SK-N-SH (cell line): ENCODE measurements at regions not wholly inside any gene's neighbourhood (a gene's known extent, or its start where the extent isn't known, plus 50 kb on each side); places are given as distances from the start of the nearest gene placed in this dataset.
A peak's percentile ranks its signal among the peaks of the same experiment; 100 is the strongest.

Experiments used
- CTCF ChIA-PET: fragments of 300-600, 350-600 bp; formaldehyde crosslinking; extraction: SDS; loops from one replicate; lab custom pipeline; 2021; lab: Yijun Ruan, JAX
- POLR2A ChIA-PET: fragments of 350-600 bp; sonication (Branson Sonifier 250); formaldehyde crosslinking; extraction: SDS; loops from one replicate; lab custom pipeline; 2020; ENCODE audit warnings: antibody characterized with exemption, inconsistent platforms; lab: Yijun Ruan, JAX
- DNase-seq: peaks from one replicate; pipeline ENCODE4 v3.0.0; 2012
- H2AFZ ChIP-seq: fragments of 200-600 bp; sonication (generic); 2 replicates; pipeline ENCODE4 v1.8.1; 2016; ENCODE audit warnings: antibody characterized with exemption, mild to moderate bottlenecking, low read depth
- H3F3A ChIP-seq: fragments of 200-600 bp; sonication (generic); replicated peaks from 2 replicates; pipeline ENCODE3; 2016; ENCODE audit warnings: antibody characterized with exemption, mild to moderate bottlenecking; ENCODE audit not compliant: insufficient read depth
- H3K27ac ChIP-seq, 2 experiments: fragments of 200-500 bp in 1 of 2; fragments of 200-600 bp in 1 of 2; sonication (Bioruptor generic) in 1 of 2; sonication (generic), shearing (Covaris generic) in 1 of 2; 2 replicates each; pipeline versions ENCODE4 v1.5.1 to v1.6.1; 2014 to 2016; ENCODE audit warnings: low read depth in 2 of 2, inconsistent platforms in 1 of 2, low read length in 1 of 2, mild to moderate bottlenecking in 1 of 2, mixed read lengths in 1 of 2
- H3K27me3 ChIP-seq: fragments of 200-600 bp; sonication (generic), shearing (Covaris generic); 2 replicates; pipeline ENCODE4 v1.6.1; 2016; ENCODE audit warnings: mixed run types; ENCODE audit not compliant: insufficient read depth
- H3K36me3 ChIP-seq, 2 experiments: fragments of 200-500 bp in 1 of 2; fragments of 200-600 bp in 1 of 2; sonication (Bioruptor generic) in 1 of 2; sonication (generic) in 1 of 2; replicated peaks in 1 of 2; 2 replicates each; pipeline versions ENCODE3 to v1.5.1; 2014 to 2016; ENCODE audit warnings: low read length in 1 of 2, mild to moderate bottlenecking in 1 of 2; ENCODE audit not compliant: insufficient read depth in 2 of 2, control insufficient read depth in 1 of 2
- H3K4me1 ChIP-seq, 2 experiments: fragments of 200-500 bp in 1 of 2; fragments of 200-600 bp in 1 of 2; sonication (Bioruptor generic) in 1 of 2; sonication (generic), shearing (Covaris generic) in 1 of 2; 2 replicates each; pipeline versions ENCODE4 v1.5.1 to v1.6.1; 2014 to 2016; ENCODE audit warnings: low read depth in 1 of 2, low read length in 1 of 2, mixed run types in 1 of 2; ENCODE audit not compliant: insufficient read depth in 2 of 2, control insufficient read depth in 1 of 2
- H3K4me2 ChIP-seq: fragments of 200-600 bp; sonication (generic), shearing (Covaris generic); 2 replicates; pipeline ENCODE4 v1.6.1; 2017; ENCODE audit warnings: mixed run types
- H3K4me3 ChIP-seq, 2 experiments: fragments of 200-500 bp in 1 of 2; fragments of 200-600 bp in 1 of 2; sonication (Bioruptor generic) in 1 of 2; sonication (generic), shearing (Covaris generic) in 1 of 2; 2 replicates each; pipeline versions ENCODE4 v1.5.1 to v1.8.1; 2014 to 2016; ENCODE audit warnings: low read depth in 2 of 2, inconsistent platforms in 1 of 2, low read length in 1 of 2, mild to moderate bottlenecking in 1 of 2, mixed read lengths in 1 of 2, moderate library complexity in 1 of 2
- H3K79me2 ChIP-seq: fragments of 200-600 bp; sonication (generic); 2 replicates; pipeline ENCODE4 v1.8.1; 2017; ENCODE audit warnings: mild to moderate bottlenecking; ENCODE audit not compliant: insufficient read depth
- H3K9ac ChIP-seq: fragments of 200-600 bp; sonication (generic); 2 replicates; pipeline ENCODE4 v1.6.1; 2017; ENCODE audit warnings: mixed run types
- H3K9me2 ChIP-seq: fragments of 200-600 bp; sonication (generic); 2 replicates; pipeline ENCODE4 v1.6.1; 2017; ENCODE audit warnings: mixed run types
- H3K9me3 ChIP-seq: fragments of 200-600 bp; sonication (generic); 2 replicates; pipeline ENCODE4 v1.6.1; 2017; ENCODE audit warnings: mixed run types, mild to moderate bottlenecking, moderate library complexity
- H4K20me1 ChIP-seq: fragments of 200-600 bp; sonication (generic); 2 replicates; pipeline ENCODE4 v1.6.1; 2017; ENCODE audit warnings: mild to moderate bottlenecking, mixed run types; ENCODE audit not compliant: insufficient read depth
- CHD2 ChIP-seq: fragments of 150-350 bp; IDR thresholded peaks from 2 replicates; pipeline ENCODE4 v1.6.1; 2018; ENCODE audit warnings: low read length; ENCODE audit not compliant: partially characterized antibody
- ELF1 ChIP-seq: IDR thresholded peaks from 2 replicates; pipeline ENCODE4 v1.4.0; 2012
- EP300 ChIP-seq, 2 experiments: IDR thresholded peaks; 2 replicates each; pipeline versions ENCODE4 v1.4.0 to v1.6.1; 2012; ENCODE audit warnings: borderline replicate concordance in 1 of 2, low read depth in 1 of 2, low read length in 1 of 2
- FOSL2 ChIP-seq: IDR thresholded peaks from 2 replicates; pipeline ENCODE4 v1.4.0; 2012; ENCODE audit warnings: low read depth, mild to moderate bottlenecking, moderate library complexity, borderline replicate concordance
- JUND ChIP-seq: IDR thresholded peaks from 2 replicates; pipeline ENCODE4 v1.4.0; 2012
- MEF2A ChIP-seq: IDR thresholded peaks from 2 replicates; pipeline ENCODE4 v1.4.0; 2012; ENCODE audit warnings: low read depth, borderline replicate concordance
- MXI1 ChIP-seq: IDR thresholded peaks from 2 replicates; pipeline ENCODE4 v1.6.1; 2012; ENCODE audit warnings: mild to moderate bottlenecking, low read depth, low read length, improper control_type of control experiment
- NFIC ChIP-seq: IDR thresholded peaks from 2 replicates; pipeline ENCODE4 v1.4.0; 2012; ENCODE audit warnings: borderline replicate concordance
- POLR2AphosphoS5 ChIP-seq: IDR thresholded peaks from 2 replicates; pipeline ENCODE4 v1.6.1; 2012; ENCODE audit warnings: low read depth, low read length
- RAD21 ChIP-seq: IDR thresholded peaks from 2 replicates; pipeline ENCODE4 v1.6.1; 2012; ENCODE audit warnings: mild to moderate bottlenecking, low read length
- RCOR1 ChIP-seq: fragments of 150-350 bp; IDR thresholded peaks from 2 replicates; pipeline ENCODE4 v1.6.1; 2017; ENCODE audit warnings: antibody characterized with exemption, low read length
- RFX5 ChIP-seq: IDR thresholded peaks from 2 replicates; pipeline ENCODE4 v1.6.1; 2012; ENCODE audit warnings: mild to moderate bottlenecking, improper control_type of control experiment, low read length
- SIN3A ChIP-seq: IDR thresholded peaks from 2 replicates; pipeline ENCODE4 v1.6.1; 2012; ENCODE audit warnings: low read depth, mild to moderate bottlenecking, low read length, moderate library complexity, borderline replicate concordance
- SMC3 ChIP-seq: IDR thresholded peaks from 2 replicates; pipeline ENCODE4 v1.6.1; 2012; ENCODE audit warnings: low read depth, low read length, improper control_type of control experiment
- TAF1 ChIP-seq: IDR thresholded peaks from 2 replicates; pipeline ENCODE4 v1.6.1; 2012; ENCODE audit warnings: low read depth, mild to moderate bottlenecking, low read length, moderate library complexity, borderline replicate concordance
- TEAD4 ChIP-seq: IDR thresholded peaks from 2 replicates; pipeline ENCODE4 v1.4.0; 2012; ENCODE audit warnings: mild to moderate bottlenecking, borderline replicate concordance; ENCODE audit not compliant: insufficient read depth
- WGBS: methylation state at CpG from one replicate; pipeline ENCODE4 v1.1.6; 2017; ENCODE audit warnings: low lambda C conversion rate; 5-methylcytosine and 5-hydroxymethylcytosine counted together
- TF ChIP-seq, protein P1 (sequence below): IDR thresholded peaks from 2 replicates; pipeline ENCODE4 v1.4.0; 2012; ENCODE audit warnings: low read depth
- TF ChIP-seq, protein P2 (sequence below): fragments of 150-350 bp; IDR thresholded peaks from 2 replicates; pipeline ENCODE4 v1.6.1; 2016; ENCODE audit warnings: mild to moderate bottlenecking, low read depth, low read length
- TF ChIP-seq, protein P3 (sequence below): fragments of 200-600 bp; sonication (generic); IDR thresholded peaks from 2 replicates; pipeline ENCODE4 v1.6.1; 2017; ENCODE audit warnings: antibody characterized with exemption, mild to moderate bottlenecking, moderate library complexity
- TF ChIP-seq, protein P4 (sequence below): IDR thresholded peaks from 2 replicates; pipeline ENCODE4 v1.4.0; 2012; ENCODE audit warnings: low read depth, borderline replicate concordance

DNA sequence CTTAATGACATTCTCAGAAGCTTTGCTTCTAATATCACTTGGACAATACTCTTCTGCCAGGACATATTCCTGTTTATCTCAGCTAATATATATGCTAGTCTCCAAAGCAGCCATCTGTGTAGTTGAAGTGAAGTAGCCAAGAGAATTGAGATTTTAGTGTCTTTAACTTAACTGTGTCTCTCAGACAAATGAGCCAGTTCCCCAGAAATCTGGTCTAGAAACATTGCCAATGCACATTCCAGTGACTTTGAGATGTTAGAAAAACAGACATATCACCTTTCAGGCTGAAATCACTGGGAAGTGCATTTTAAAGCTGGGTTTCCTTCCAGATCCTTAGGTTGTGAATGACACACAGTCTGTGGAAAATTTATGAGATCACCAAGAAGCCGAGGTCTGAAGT lies 114.6 kb downstream of the MTX3 start:
- H3K4me3 ChIP-seq = no peak overlapping the region
- no peaks in the 10 kb centered on the region for H3K36me3 ChIP-seq
- no peaks in the 10 kb centered on the region for H3F3A ChIP-seq
- no peak overlapping the region for H3K27ac ChIP-seq
- H3K27me3 ChIP-seq = no peaks in the 10 kb centered on the region
- no peak overlapping the region for H3K9ac ChIP-seq
- H3K79me2 ChIP-seq = no peaks in the 10 kb centered on the region
- no peaks in the 10 kb centered on the region for H3K9me3 ChIP-seq
- TF ChIP-seq RAD21 (no peak), MEF2A (no peak), RFX5 (no peak), SIN3A (no peak)
- TF ChIP-seq, protein P1, sequence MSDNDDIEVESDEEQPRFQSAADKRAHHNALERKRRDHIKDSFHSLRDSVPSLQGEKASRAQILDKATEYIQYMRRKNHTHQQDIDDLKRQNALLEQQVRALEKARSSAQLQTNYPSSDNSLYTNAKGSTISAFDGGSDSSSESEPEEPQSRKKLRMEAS = no peak
- peaks cover 0 to 2% of the 10 kb centered on the region in 2 experiments; a peak in 2 of 4 replicates for H3K4me1 ChIP-seq
- 0 out of 2 replicates have a peak overlapping the region, but pooled peaks have one; percentile 41 for H2AFZ ChIP-seq
- no peak for DNase-seq
- no peaks in the 10 kb centered on the region for H4K20me1 ChIP-seq
- no peaks in the 10 kb centered on the region for H3K9me2 ChIP-seq
- H3K4me2 ChIP-seq = no peak overlapping the region
- 44% methylated on average over 1 of the region's 1 CpG for WGBS
- POLR2A ChIA-PET = no interaction called here
- CTCF ChIA-PET = interaction anchor here (0.8 kb wide), 1 partner anchor 18 kb away, joined by 3 read pairs; no protein-coding TSS in a partner anchor

DNA sequence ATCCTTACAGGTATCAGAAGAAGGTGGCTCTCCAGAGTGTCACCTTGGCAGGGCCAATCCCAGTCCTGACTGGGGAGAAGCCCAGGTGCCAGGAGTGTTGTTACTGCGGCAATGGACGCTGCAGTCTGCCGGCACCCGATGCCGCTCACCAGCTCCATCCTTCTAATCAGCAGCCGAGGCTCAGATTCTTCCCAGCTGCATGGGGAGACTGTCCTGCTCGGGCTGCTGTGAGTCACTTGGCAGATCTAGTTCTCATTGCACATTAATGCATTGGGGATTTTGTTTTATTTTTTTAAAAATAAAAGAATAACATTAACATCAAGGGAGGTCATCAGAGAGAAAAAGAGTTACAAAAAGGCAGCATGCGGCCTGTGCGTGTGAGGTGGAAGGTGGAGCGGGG lies 115.8 kb downstream of the MTX3 start:
- H2AFZ ChIP-seq = no peak overlapping the region
- ChIA-PET POLR2A (no interaction called here), CTCF (no interaction called here)
- 75% methylated on average over 10 of the region's 10 CpGs for WGBS
- no peak overlapping the region for H3K9ac ChIP-seq
- H3K27ac ChIP-seq = no peak overlapping the region
- no peaks in the 10 kb centered on the region for H3K79me2 ChIP-seq
- no peaks in the 10 kb centered on the region for H3K9me2 ChIP-seq
- no peak for TF ChIP-seq SIN3A
- no peak for TF ChIP-seq JUND
- no peak for TF ChIP-seq MXI1
- no peak for TF ChIP-seq CHD2
- TF ChIP-seq ELF1 = no peak
- TF ChIP-seq, protein P2, sequence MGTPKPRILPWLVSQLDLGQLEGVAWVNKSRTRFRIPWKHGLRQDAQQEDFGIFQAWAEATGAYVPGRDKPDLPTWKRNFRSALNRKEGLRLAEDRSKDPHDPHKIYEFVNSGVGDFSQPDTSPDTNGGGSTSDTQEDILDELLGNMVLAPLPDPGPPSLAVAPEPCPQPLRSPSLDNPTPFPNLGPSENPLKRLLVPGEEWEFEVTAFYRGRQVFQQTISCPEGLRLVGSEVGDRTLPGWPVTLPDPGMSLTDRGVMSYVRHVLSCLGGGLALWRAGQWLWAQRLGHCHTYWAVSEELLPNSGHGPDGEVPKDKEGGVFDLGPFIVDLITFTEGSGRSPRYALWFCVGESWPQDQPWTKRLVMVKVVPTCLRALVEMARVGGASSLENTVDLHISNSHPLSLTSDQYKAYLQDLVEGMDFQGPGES = no peak
- no peaks in the 10 kb centered on the region for H3F3A ChIP-seq
- H4K20me1 ChIP-seq = no peaks in the 10 kb centered on the region
- H3K4me2 ChIP-seq = no peak overlapping the region
- no peak for DNase-seq
- no peaks in the 10 kb centered on the region for H3K36me3 ChIP-seq
- no peak overlapping the region for H3K4me3 ChIP-seq
- no peaks in the 10 kb centered on the region for H3K27me3 ChIP-seq
- peaks cover 0 to 2% of the 10 kb centered on the region in 2 experiments; a peak in 2 of 4 replicates for H3K4me1 ChIP-seq
- no peaks in the 10 kb centered on the region for H3K9me3 ChIP-seq

DNA sequence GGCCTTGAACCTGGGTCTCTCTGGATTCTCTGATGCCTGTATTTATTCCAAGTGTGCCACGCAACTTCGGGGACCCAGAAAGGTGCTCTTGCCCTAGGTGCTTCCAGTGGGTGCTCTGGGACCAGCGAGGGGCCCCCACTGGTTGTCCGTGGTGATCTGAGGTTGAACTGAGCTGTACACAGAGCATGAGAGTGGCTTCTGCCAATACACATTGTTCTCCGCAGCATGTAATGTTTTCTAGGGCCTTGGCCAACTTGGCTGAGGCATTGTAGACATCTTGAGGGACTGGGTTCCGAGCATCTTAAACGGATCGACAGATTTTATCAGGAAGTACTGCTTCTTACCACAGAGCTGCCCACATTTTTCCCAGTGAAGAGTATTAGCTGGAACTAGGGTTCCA lies 117.9 kb downstream of the MTX3 start:
- H3K27me3 ChIP-seq = no peaks in the 10 kb centered on the region
- H2AFZ ChIP-seq = no peak overlapping the region
- ChIA-PET CTCF (interaction anchor here (1.4 to 2.2 kb wide), 2 partner anchors 15 to 17 kb away, joined by 3 to 8 read pairs; no protein-coding TSS in a partner anchor), POLR2A (no interaction called here)
- H3K79me2 ChIP-seq = no peaks in the 10 kb centered on the region
- no peaks in the 10 kb centered on the region for H3F3A ChIP-seq
- H3K4me1 ChIP-seq = no peaks in the 10 kb centered on the region; a peak in 1 of 4 replicates
- H4K20me1 ChIP-seq = no peaks in the 10 kb centered on the region
- no peak overlapping the region for H3K4me2 ChIP-seq
- 74% methylated on average over 5 of the region's 8 CpGs for WGBS
- H3K9ac ChIP-seq = no peak overlapping the region
- H3K36me3 ChIP-seq = no peaks in the 10 kb centered on the region
- no peak overlapping the region for H3K27ac ChIP-seq
- no peak for DNase-seq
- H3K9me3 ChIP-seq = no peaks in the 10 kb centered on the region
- no peak overlapping the region for H3K4me3 ChIP-seq
- no peaks in the 10 kb centered on the region for H3K9me2 ChIP-seq
- TF ChIP-seq TEAD4 = no peak
- TF ChIP-seq, protein P3, sequence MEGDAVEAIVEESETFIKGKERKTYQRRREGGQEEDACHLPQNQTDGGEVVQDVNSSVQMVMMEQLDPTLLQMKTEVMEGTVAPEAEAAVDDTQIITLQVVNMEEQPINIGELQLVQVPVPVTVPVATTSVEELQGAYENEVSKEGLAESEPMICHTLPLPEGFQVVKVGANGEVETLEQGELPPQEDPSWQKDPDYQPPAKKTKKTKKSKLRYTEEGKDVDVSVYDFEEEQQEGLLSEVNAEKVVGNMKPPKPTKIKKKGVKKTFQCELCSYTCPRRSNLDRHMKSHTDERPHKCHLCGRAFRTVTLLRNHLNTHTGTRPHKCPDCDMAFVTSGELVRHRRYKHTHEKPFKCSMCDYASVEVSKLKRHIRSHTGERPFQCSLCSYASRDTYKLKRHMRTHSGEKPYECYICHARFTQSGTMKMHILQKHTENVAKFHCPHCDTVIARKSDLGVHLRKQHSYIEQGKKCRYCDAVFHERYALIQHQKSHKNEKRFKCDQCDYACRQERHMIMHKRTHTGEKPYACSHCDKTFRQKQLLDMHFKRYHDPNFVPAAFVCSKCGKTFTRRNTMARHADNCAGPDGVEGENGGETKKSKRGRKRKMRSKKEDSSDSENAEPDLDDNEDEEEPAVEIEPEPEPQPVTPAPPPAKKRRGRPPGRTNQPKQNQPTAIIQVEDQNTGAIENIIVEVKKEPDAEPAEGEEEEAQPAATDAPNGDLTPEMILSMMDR = no peak
- TF ChIP-seq POLR2AphosphoS5 = no peak
- no peak for TF ChIP-seq TAF1
- TF ChIP-seq EP300 (IDR thresholded peaks at IDR 0.05; ENCODE audit: borderline replicate concordance in 1 of 2, low read depth in 1 of 2, low read length in 1 of 2) = no peak
- no peak for TF ChIP-seq SMC3
- TF ChIP-seq RCOR1 = no peak
- TF ChIP-seq, protein P4, sequence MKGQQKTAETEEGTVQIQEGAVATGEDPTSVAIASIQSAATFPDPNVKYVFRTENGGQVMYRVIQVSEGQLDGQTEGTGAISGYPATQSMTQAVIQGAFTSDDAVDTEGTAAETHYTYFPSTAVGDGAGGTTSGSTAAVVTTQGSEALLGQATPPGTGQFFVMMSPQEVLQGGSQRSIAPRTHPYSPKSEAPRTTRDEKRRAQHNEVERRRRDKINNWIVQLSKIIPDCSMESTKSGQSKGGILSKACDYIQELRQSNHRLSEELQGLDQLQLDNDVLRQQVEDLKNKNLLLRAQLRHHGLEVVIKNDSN = no peak
- TF ChIP-seq NFIC = no peak
- TF ChIP-seq FOSL2 = no peak
